Cardiac muscle cell (in vitro differentiated cells and primary cell): ENCODE measurements at regions not wholly inside any gene's neighbourhood (a gene's known extent, or its start where the extent isn't known, plus 50 kb on each side); places are given as distances from the start of the nearest gene placed in this dataset.

Source experiments
- DNase-seq, 2 donors: peaks; one replicate each; pipeline versions ENCODE4 v3.0.0 to v3.0.0-alpha.2; 2010 to 2017; ENCODE audit warnings: low read depth in 1 of 2, low spot score in 1 of 2
- H3K27ac ChIP-seq: fragments of 200-600 bp; sonication (generic); 2 replicates; pipeline ENCODE4 v1.5.1; 2016
- H3K27me3 ChIP-seq: fragments of 200-600 bp; sonication (generic); 2 replicates; pipeline ENCODE4 v1.6.0; 2016; ENCODE audit warnings: control low read depth
- H3K36me3 ChIP-seq: fragments of 200-600 bp; sonication (generic); 2 replicates; pipeline ENCODE4 v1.5.1; 2016; ENCODE audit warnings: control low read depth
- H3K4me1 ChIP-seq: fragments of 200-600 bp; sonication (generic); 2 replicates; pipeline ENCODE4 v1.8.1; 2017; ENCODE audit warnings: low read depth, mild to moderate bottlenecking, mixed run types
- H3K4me3 ChIP-seq: fragments of 200-600 bp; sonication (generic); 2 replicates; pipeline ENCODE4 v1.5.1; 2016; ENCODE audit warnings: mild to moderate bottlenecking
- H3K9me3 ChIP-seq: fragments of 200-600 bp; sonication (generic); 2 replicates; pipeline ENCODE4 v1.5.1; 2017; ENCODE audit warnings: low read depth, mild to moderate bottlenecking, control low read depth
- CTCF ChIP-seq: IDR thresholded peaks from 2 replicates; pipeline ENCODE4 v1.5.1; 2012; ENCODE audit warnings: low read depth, mild to moderate bottlenecking, low read length

- no peak for TF ChIP-seq CTCF
- no peak for DNase-seq
- Histone ChIP-seq H3K4me1 (no peaks in the 10 kb centered on the region), H3K27me3 (no peaks in the 10 kb centered on the region), H3K9me3 (no peaks in the 10 kb centered on the region), H3K4me3 (no peak overlapping the region), H3K36me3 (no peaks in the 10 kb centered on the region), H3K27ac (no peak overlapping the region)
These were observed 358.2 kb upstream of the PTGER4 start for GRCh38 chr5:40321514-40321913.

GRCh38 chr5:40318395-40318794 is 361.3 kb upstream of the PTGER4 start:
- no peak overlapping the region for H3K27ac ChIP-seq
- no peak for DNase-seq
- H3K9me3 ChIP-seq: no peaks in the 10 kb centered on the region
- no peaks in the 10 kb centered on the region for H3K27me3 ChIP-seq
- H3K4me3 ChIP-seq: no peak overlapping the region
- no peaks in the 10 kb centered on the region for H3K4me1 ChIP-seq
- no peaks in the 10 kb centered on the region for H3K36me3 ChIP-seq
- TF ChIP-seq CTCF: no peak

GRCh38 chr5:40317023-40317422 is 362.7 kb upstream of the PTGER4 start:
- Histone ChIP-seq H3K27me3 (no peaks in the 10 kb centered on the region), H3K36me3 (no peaks in the 10 kb centered on the region), H3K9me3 (no peaks in the 10 kb centered on the region), H3K4me3 (no peak overlapping the region), H3K27ac (no peak overlapping the region), H3K4me1 (no peaks in the 10 kb centered on the region)
- no peak for TF ChIP-seq CTCF
- no peak for DNase-seq

GRCh38 chr5:40315126-40315525 is 364.6 kb upstream of the PTGER4 start:
- Histone ChIP-seq H3K27me3 (no peaks in the 10 kb centered on the region), H3K9me3 (no peaks in the 10 kb centered on the region), H3K27ac (no peak overlapping the region), H3K4me1 (no peaks in the 10 kb centered on the region), H3K4me3 (no peak overlapping the region), H3K36me3 (no peaks in the 10 kb centered on the region)
- TF ChIP-seq CTCF: no peak
- no peak for DNase-seq

DNA sequence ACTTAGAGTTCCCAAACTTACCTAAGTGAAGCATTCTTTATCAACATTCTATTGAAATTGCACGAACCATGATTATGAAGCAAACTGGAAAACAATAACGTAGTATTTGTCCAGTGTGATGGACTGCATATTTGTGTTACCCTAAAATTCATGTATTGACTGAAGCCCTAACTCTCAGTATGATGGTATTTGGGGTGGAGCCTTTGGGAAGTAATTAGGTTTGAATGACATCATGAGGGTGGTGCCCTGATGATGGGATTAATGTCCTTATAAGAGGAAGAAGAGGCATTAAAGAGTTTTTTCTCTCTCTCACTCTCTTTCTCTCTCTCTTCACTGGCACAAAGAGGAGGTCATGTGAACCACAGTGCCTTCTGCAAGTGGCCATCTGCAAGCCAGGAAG is 365.4 kb upstream of the PTGER4 start:
- TF ChIP-seq CTCF: no peak
- no peaks in the 10 kb centered on the region for H3K27me3 ChIP-seq
- H3K36me3 ChIP-seq: no peaks in the 10 kb centered on the region
- no peak for DNase-seq
- H3K9me3 ChIP-seq: no peaks in the 10 kb centered on the region
- no peak overlapping the region for H3K27ac ChIP-seq
- H3K4me3 ChIP-seq: no peak overlapping the region
- H3K4me1 ChIP-seq: no peaks in the 10 kb centered on the region

DNA sequence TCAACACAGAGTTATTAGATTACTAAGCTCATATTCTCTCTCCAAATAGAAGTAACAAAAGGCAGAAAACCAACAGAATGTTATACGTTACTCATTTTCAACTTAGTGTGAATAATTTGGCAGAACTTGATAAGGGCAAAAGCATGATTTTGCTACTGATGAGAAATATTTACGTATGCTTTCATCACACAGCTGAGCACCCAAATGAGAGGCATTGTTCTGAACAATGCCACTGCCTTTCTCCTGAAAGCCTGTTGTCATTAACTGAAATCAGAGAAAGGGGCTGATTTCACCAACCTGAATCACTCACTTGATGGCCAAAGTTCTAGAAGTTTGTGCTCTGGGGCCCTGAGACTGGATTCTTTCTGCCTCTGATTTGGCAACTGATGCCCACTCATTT is 367.5 kb upstream of the PTGER4 start:
- Histone ChIP-seq H3K27ac (no peak overlapping the region), H3K36me3 (no peaks in the 10 kb centered on the region), H3K9me3 (no peaks in the 10 kb centered on the region), H3K4me3 (no peak overlapping the region), H3K27me3 (no peaks in the 10 kb centered on the region), H3K4me1 (no peaks in the 10 kb centered on the region)
- DNase-seq: no peak
- TF ChIP-seq CTCF: no peak
